H1 (cell line): ENCODE measurements at regions not wholly inside any gene's neighbourhood (a gene's known extent, or its start where the extent isn't known, plus 50 kb on each side); places are given as distances from the start of the nearest gene placed in this dataset.

Experiments
- CTCF ChIA-PET: fragments of 300-600 bp; sonication (Branson Sonifier 250); formaldehyde crosslinking; loops from one replicate; lab custom pipeline; 2021; ENCODE audit not compliant: partially characterized antibody; lab: Charles Lee
- POLR2A ChIA-PET: fragments of 300-600 bp; sonication (Branson Sonifier 250); formaldehyde crosslinking; loops from one replicate; lab custom pipeline; 2021; ENCODE audit warnings: inconsistent platforms; ENCODE audit not compliant: partially characterized antibody; lab: Charles Lee
- DNase-seq, 2 experiments: peaks; one replicate each; pipeline versions ENCODE4 v3.0.0 to v3.0.0-alpha.2; 2010 to 2022; ENCODE audit warnings: low spot score in 2 of 2, low read depth in 1 of 2, mixed read lengths in 1 of 2
- FAIRE-seq: peaks from 2 replicates; lab custom pipeline; 2011; peaks lifted over from hg19 to GRCh38; lab: Jason Lieb, UNC
- H2AFZ ChIP-seq: 2 replicates; pipeline ENCODE4 v1.8.1; 2012; ENCODE audit warnings: low read length, inconsistent platforms
- H2AK5ac ChIP-seq: 2 replicates; pipeline ENCODE4 v1.6.1; 2013; ENCODE audit warnings: low read depth, low read length
- H2BK120ac ChIP-seq: replicated peaks from 2 replicates; pipeline ENCODE3; 2013; ENCODE audit warnings: low read depth, low read length, inconsistent platforms
- H2BK12ac ChIP-seq: 2 replicates; pipeline ENCODE4 v1.6.1; 2013; ENCODE audit warnings: low read depth, low read length
- H2BK15ac ChIP-seq: 2 replicates; pipeline ENCODE4 v1.6.1; 2013; ENCODE audit warnings: low read length
- H2BK20ac ChIP-seq: 2 replicates; pipeline ENCODE4 v1.6.1; 2013; ENCODE audit warnings: low read length
- H2BK5ac ChIP-seq: 2 replicates; pipeline ENCODE4 v1.6.1; 2013; ENCODE audit warnings: low read depth, low read length
- H3K14ac ChIP-seq: 2 replicates; pipeline ENCODE4 v1.6.1; 2013; ENCODE audit warnings: inconsistent platforms; ENCODE audit not compliant: insufficient read length
- H3K18ac ChIP-seq: 2 replicates; pipeline ENCODE4 v1.6.1; 2013; ENCODE audit warnings: low read length; ENCODE audit errors: extremely low read depth
- H3K23ac ChIP-seq: 2 replicates; pipeline ENCODE4 v1.6.1; 2013; ENCODE audit warnings: inconsistent platforms; ENCODE audit not compliant: insufficient read length
- H3K23me2 ChIP-seq: 2 replicates; pipeline ENCODE4 v1.6.1; 2013; ENCODE audit warnings: low read depth, low read length
- H3K27ac ChIP-seq: 2 replicates; pipeline ENCODE4 v1.6.1; 2011; ENCODE audit warnings: low read depth, low read length, inconsistent platforms
- H3K27me3 ChIP-seq, 4 experiments: replicated peaks in 1 of 4; 1 replicate in 1 of 4; 2 replicates in 3 of 4; pipeline versions ENCODE4 v1.6.1 to v1.8.1; 2011 to 2013; ENCODE audit warnings: low read length in 3 of 4, mild to moderate bottlenecking in 3 of 4, inconsistent platforms in 2 of 4, mixed read lengths in 2 of 4, moderate library complexity in 1 of 4; ENCODE audit not compliant: control insufficient read depth in 3 of 4, insufficient read depth in 3 of 4; ENCODE audit errors: extremely low read depth in 1 of 4
- H3K36me3 ChIP-seq, 4 experiments: 2 replicates each; pipeline versions ENCODE4 v1.6.1 to v1.8.1; 2011 to 2013; ENCODE audit warnings: mild to moderate bottlenecking in 4 of 4, low read length in 3 of 4, moderate library complexity in 2 of 4, control low read depth in 1 of 4, inconsistent platforms in 1 of 4; ENCODE audit not compliant: insufficient read depth in 4 of 4, control insufficient read depth in 2 of 4
- H3K4ac ChIP-seq: replicated peaks from 2 replicates; pipeline ENCODE3; 2013; ENCODE audit warnings: low read length, low read depth, mixed read lengths, inconsistent platforms; ENCODE audit not compliant: insufficient read length
- H3K4me1 ChIP-seq, 4 experiments: replicated peaks in 1 of 4; 1 replicate in 1 of 4; 2 replicates in 3 of 4; pipeline versions ENCODE4 v1.6.1 to v1.8.1; 2011 to 2013; ENCODE audit warnings: low read length in 3 of 4, inconsistent platforms in 2 of 4, mixed read lengths in 1 of 4; ENCODE audit not compliant: insufficient read depth in 4 of 4, control insufficient read depth in 3 of 4
- H3K4me2 ChIP-seq, 2 experiments: 2 replicates each; pipeline versions ENCODE4 v1.6.1 to v1.8.1; 2011 to 2013; ENCODE audit warnings: low read depth in 2 of 2, low read length in 2 of 2, control low read depth in 1 of 2, inconsistent platforms in 1 of 2, mild to moderate bottlenecking in 1 of 2; ENCODE audit not compliant: insufficient read depth in 1 of 2
- H3K4me3 ChIP-seq, 4 experiments: fragments of 200-600, 300-600 bp in 1 of 4; sonication (generic), shearing (Covaris generic), sonication (Bioruptor Twin) in 1 of 4; 2 replicates each; pipeline versions ENCODE4 v1.5.1 to v1.8.1; 2011 to 2016; ENCODE audit warnings: low read length in 4 of 4, low read depth in 3 of 4, control low read depth in 2 of 4, inconsistent platforms in 2 of 4, mild to moderate bottlenecking in 2 of 4, mixed read lengths in 1 of 4, moderate library complexity in 1 of 4; ENCODE audit not compliant: insufficient read depth in 2 of 4; ENCODE audit errors: extremely low read depth in 1 of 4
- H3K56ac ChIP-seq: replicated peaks from 2 replicates; pipeline ENCODE3; 2013; ENCODE audit warnings: low read depth, mild to moderate bottlenecking, mixed read lengths, low read length, inconsistent platforms; ENCODE audit not compliant: insufficient read length
- H3K79me1 ChIP-seq: 2 replicates; pipeline ENCODE4 v1.6.1; 2013; ENCODE audit warnings: low read depth, low read length, control low read depth
- H3K79me2 ChIP-seq, 2 experiments: 2 replicates each; pipeline versions ENCODE4 v1.6.1 to v1.8.1; 2012 to 2013; ENCODE audit warnings: low read length in 2 of 2, mild to moderate bottlenecking in 2 of 2, inconsistent platforms in 1 of 2; ENCODE audit not compliant: insufficient read depth in 2 of 2, control insufficient read depth in 1 of 2
- H3K9ac ChIP-seq, 4 experiments: replicated peaks in 1 of 4; 1 replicate in 1 of 4; 2 replicates in 3 of 4; pipeline versions ENCODE4 v1.6.1 to v1.8.1; 2011 to 2013; ENCODE audit warnings: low read depth in 3 of 4, low read length in 3 of 4, control low read depth in 2 of 4, mild to moderate bottlenecking in 2 of 4, moderate library complexity in 2 of 4, inconsistent platforms in 1 of 4; ENCODE audit errors: extremely low read depth in 1 of 4
- H3K9me3 ChIP-seq, 2 experiments: 2 replicates each; pipeline versions ENCODE4 v1.6.1 to v1.8.1; 2012 to 2013; ENCODE audit warnings: mild to moderate bottlenecking in 2 of 2, moderate library complexity in 2 of 2, control low read depth in 1 of 2, inconsistent platforms in 1 of 2, low read depth in 1 of 2, low read length in 1 of 2, mixed read lengths in 1 of 2; ENCODE audit not compliant: insufficient read depth in 2 of 2
- H4K20me1 ChIP-seq, 2 experiments: replicated peaks in 1 of 2; 2 replicates each; pipeline versions ENCODE3 to v1.8.1; 2011 to 2013; ENCODE audit warnings: inconsistent platforms in 2 of 2, low read length in 2 of 2, mild to moderate bottlenecking in 1 of 2; ENCODE audit not compliant: insufficient read depth in 2 of 2, control insufficient read depth in 1 of 2
- H4K5ac ChIP-seq: 2 replicates; pipeline ENCODE4 v1.6.1; 2013; ENCODE audit warnings: low read length, low read depth, mixed read lengths, inconsistent platforms; ENCODE audit not compliant: insufficient read length
- H4K8ac ChIP-seq: 2 replicates; pipeline ENCODE4 v1.8.0; 2013; ENCODE audit warnings: mild to moderate bottlenecking, moderate library complexity, low read length, inconsistent platforms; ENCODE audit not compliant: insufficient read depth; ENCODE audit errors: extremely low read depth
- H4K91ac ChIP-seq: replicated peaks from 2 replicates; pipeline ENCODE3; 2013; ENCODE audit warnings: low read length, mixed read lengths, inconsistent platforms; ENCODE audit not compliant: insufficient read length
- ASH2L ChIP-seq: fragments of 200-600, 300-600 bp; sonication (generic); IDR thresholded peaks from one replicate; pipeline ENCODE4 v1.7.1; 2017; ENCODE audit warnings: low read length
- CEBPB ChIP-seq: IDR thresholded peaks from 2 replicates; pipeline ENCODE4 v1.6.1; 2012; ENCODE audit warnings: low read depth, low read length
- KDM5A ChIP-seq: fragments of 200-600 bp; IDR thresholded peaks from 2 replicates; pipeline ENCODE4 v1.7.1; 2012; ENCODE audit warnings: mild to moderate bottlenecking, low read length, inconsistent platforms, mixed read lengths
- RBBP5 ChIP-seq: IDR thresholded peaks from 2 replicates; pipeline ENCODE4 v1.7.1; 2012; ENCODE audit warnings: low read depth, mild to moderate bottlenecking, inconsistent platforms, low read length, moderate library complexity, borderline replicate concordance
- SAP30 ChIP-seq: fragments of 300-600 bp; sonication (generic); IDR thresholded peaks from 2 replicates; pipeline ENCODE4 v1.7.1; 2012; ENCODE audit warnings: low read length, moderate library complexity, mild to moderate bottlenecking, inconsistent platforms; ENCODE audit not compliant: insufficient read depth, insufficient replicate concordance
- SIN3A ChIP-seq, 2 experiments: IDR thresholded peaks in 1 of 2; conservative IDR thresholded peaks in 1 of 2; 2 replicates each; pipeline ENCODE4 v1.6.1; 2011 to 2012; ENCODE audit warnings: low read length in 2 of 2, improper control_type of control experiment in 1 of 2, low read depth in 1 of 2, mild to moderate bottlenecking in 1 of 2
- SP2 ChIP-seq: IDR thresholded peaks from 2 replicates; pipeline ENCODE4 v1.6.1; 2012; ENCODE audit warnings: mild to moderate bottlenecking, low read length, inconsistent platforms
- TAF7 ChIP-seq: optimal IDR thresholded peaks from 2 replicates; pipeline ENCODE3; 2011; ENCODE audit warnings: low read depth, mild to moderate bottlenecking, inconsistent platforms, low read length, moderate library complexity, borderline replicate concordance
- USF2 ChIP-seq: IDR thresholded peaks from 2 replicates; pipeline ENCODE4 v1.6.1; 2011; ENCODE audit warnings: low read length, improper control_type of control experiment
- WGBS, 2 experiments: shearing (Covaris generic) in 1 of 2; methylation state at CpG; one replicate each; pipeline versions ENCODE4 v1.1.6 to v1.1.7; 2013 to 2015; ENCODE audit warnings: low lambda C conversion rate in 2 of 2, mixed read lengths in 2 of 2, inconsistent platforms in 1 of 2, low coverage in 1 of 2, missing lambda C conversion rate in 1 of 2; ENCODE audit not compliant: insufficient replicate concordance in 2 of 2, insufficient coverage in 1 of 2, insufficient read length in 1 of 2; ENCODE audit errors: extremely low coverage in 1 of 2, missing lambda C conversion rate in 1 of 2; 5-methylcytosine and 5-hydroxymethylcytosine counted together
- TF ChIP-seq, protein P1 (sequence below): IDR thresholded peaks from 2 replicates; pipeline ENCODE4 v1.6.1; 2012; ENCODE audit warnings: inconsistent platforms

- Histone ChIP-seq H4K20me1 (peaks cover 0 to 3% of the 10 kb centered on the region in 2 experiments), H2BK20ac (no peak overlapping the region), H3K23me2 (no peaks in the 10 kb centered on the region), H3K9ac (no peak overlapping the region), H2AFZ (no peak overlapping the region), H3K27ac (no peak overlapping the region), H4K91ac (no peak overlapping the region), H2BK15ac (no peak overlapping the region), H3K79me1 (no peaks in the 10 kb centered on the region), H3K4me3 (no peak overlapping the region), H2BK5ac (no peak overlapping the region), H2BK120ac (no peak overlapping the region), H3K79me2 (no peaks in the 10 kb centered on the region), H3K4me2 (no peak overlapping the region), H3K14ac (no peak overlapping the region), H4K5ac (no peak overlapping the region), H3K56ac (no peak overlapping the region), H4K8ac (no peak overlapping the region), H3K9me3 (no peaks in the 10 kb centered on the region), H2AK5ac (no peak overlapping the region), H3K18ac (no peak overlapping the region), H3K23ac (no peak overlapping the region), H2BK12ac (peak overlapping the region; percentile 60; the same call in 1 of the 2 replicates), H3K4me1 (no peaks in the 10 kb centered on the region), H3K36me3 (no peaks in the 10 kb centered on the region), H3K27me3 (no peaks in the 10 kb centered on the region), H3K4ac (no peak overlapping the region)
- CTCF ChIA-PET: no interaction called here
- WGBS, 2 experiments: 92% methylated on average over 21 of the region's 22 CpGs; no CpG with 5 or more reads in 1 of the 2 experiments
- POLR2A ChIA-PET: interaction anchor here (0.6 kb wide), 1 partner anchor 121 kb away, joined by 3 read pairs; no protein-coding TSS in a partner anchor
- DNase-seq (peak in 1 of 2 experiments; percentile 10), FAIRE-seq (no peak)
- TF ChIP-seq ASH2L (no peak), USF2 (no peak), SAP30 (no peak), CEBPB (no peak), TAF7 (no peak), SP2 (no peak), KDM5A (no peak), SIN3A (conservative IDR thresholded peaks at IDR 0.05 in 1 of 2, IDR thresholded peaks at IDR 0.05 in 1 of 2; ENCODE audit: low read depth in 1 of 2, low read length in 2 of 2) (no peak), RBBP5 (no peak)
- TF ChIP-seq, protein P1, sequence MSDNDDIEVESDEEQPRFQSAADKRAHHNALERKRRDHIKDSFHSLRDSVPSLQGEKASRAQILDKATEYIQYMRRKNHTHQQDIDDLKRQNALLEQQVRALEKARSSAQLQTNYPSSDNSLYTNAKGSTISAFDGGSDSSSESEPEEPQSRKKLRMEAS: no peak
These were observed 622.8 kb downstream of the BRD1 start for GRCh38 chr22:49204599-49205482.
